Retinal pigment epithelial cell (primary cell): ENCODE measurements at regions not wholly inside any gene's neighbourhood (a gene's known extent, or its start where the extent isn't known, plus 50 kb on each side); places are given as distances from the start of the nearest gene placed in this dataset.
"Not testable (repeated sequence)": the region's sequence is repeated elsewhere in the genome, so short reads cannot be mapped to it uniquely, and the experiment has no call there.

Experiments used
- DNase-seq: peaks from one replicate; pipeline ENCODE4 v3.0.0-alpha.2; 2010; ENCODE audit warnings: low read depth
- H3K4me3 ChIP-seq: 2 replicates; pipeline ENCODE4 v1.5.1; 2011; ENCODE audit warnings: mild to moderate bottlenecking, low read length, control low read depth, moderate library complexity
- CTCF ChIP-seq: conservative IDR thresholded peaks from 2 replicates; pipeline ENCODE4 v1.5.1; 2011; ENCODE audit warnings: low read depth, low read length, control low read depth, inconsistent platforms

- DNase-seq: no peak
- no peak overlapping the region for H3K4me3 ChIP-seq
- TF ChIP-seq CTCF: no peak
Measured at GRCh38 chr10:7108141-7108540, 302.7 kb downstream of the SFMBT2 start.

- no peak for TF ChIP-seq CTCF
- DNase-seq: no peak
- H3K4me3 ChIP-seq: no peak overlapping the region
Measured at GRCh38 chr10:7107285-7107684, 303.5 kb downstream of the SFMBT2 start.

- not testable (repeated sequence) for DNase-seq, H3K4me3 ChIP-seq
Measured at GRCh38 chr10:7104379-7104778, 306.5 kb downstream of the SFMBT2 start.

- no peak for TF ChIP-seq CTCF
- no peak overlapping the region for H3K4me3 ChIP-seq
- DNase-seq: no peak
Measured at GRCh38 chr10:7102557-7103349, 308.1 kb downstream of the SFMBT2 start.

- no peak for DNase-seq
- no peak for TF ChIP-seq CTCF
- no peak overlapping the region for H3K4me3 ChIP-seq
Measured at GRCh38 chr10:7102084-7102483, 308.8 kb downstream of the SFMBT2 start.

GRCh38 chr10:7101451-7101850, 309.4 kb downstream of the SFMBT2 start:
- TF ChIP-seq CTCF: no peak
- H3K4me3 ChIP-seq: no peak overlapping the region
- no peak for DNase-seq

GRCh38 chr10:7100032-7100702, 310.7 kb downstream of the SFMBT2 start:
- H3K4me3 ChIP-seq: no peak overlapping the region
- no peak for TF ChIP-seq CTCF
- no peak for DNase-seq
